Adrenal gland (tissue), 9 donors: ENCODE measurements at regions not wholly inside any gene's neighbourhood (a gene's known extent, or its start where the extent isn't known, plus 50 kb on each side); places are given as distances from the start of the nearest gene placed in this dataset.

Experiments used
- DNase-seq, 7 donors: peaks; one replicate each; pipeline ENCODE4 v3.0.0-alpha.2; 2019 to 2020
- H3K27ac ChIP-seq, 5 donors: fragments of 200-600 bp; sonication (generic) in 4 of 5; 1 replicate in 3 of 5; 2 replicates in 2 of 5; pipeline versions ENCODE4 v1.5.1 to v1.8.0; 2016 to 2020; ENCODE audit warnings: mild to moderate bottlenecking in 1 of 5
- H3K27me3 ChIP-seq: fragments of 200-600 bp; 2 replicates; pipeline ENCODE4 v1.8.0; 2021
- H3K36me3 ChIP-seq, 2 donors: fragments of 200-600 bp; replicated peaks in 1 of 2; 1 replicate in 1 of 2; 2 replicates in 1 of 2; pipeline versions ENCODE4 v1.5.1 to v1.8.0; 2018 to 2022
- H3K4me1 ChIP-seq, 2 donors: fragments of 200-600 bp; replicated peaks in 1 of 2; 1 replicate in 1 of 2; 2 replicates in 1 of 2; pipeline versions ENCODE4 v1.5.1 to v1.8.0; 2018 to 2021
- H3K4me3 ChIP-seq, 4 donors: fragments of 200-600 bp; sonication (generic) in 3 of 4; one replicate each; pipeline ENCODE4 v1.5.1; 2016 to 2018
- H3K9me3 ChIP-seq, 3 donors: fragments of 200-600 bp; sonication (generic) in 1 of 3; replicated peaks in 1 of 3; 1 replicate in 2 of 3; 2 replicates in 1 of 3; pipeline versions ENCODE4 v1.5.1 to v1.8.0; 2016 to 2021
- CTCF ChIP-seq, 6 experiments: fragments of 450-650 bp in 4 of 6; fragments of 200-600 bp in 2 of 6; sonication (generic) in 1 of 6; IDR thresholded peaks; 1 replicate in 5 of 6; 2 replicates in 1 of 6; pipeline versions ENCODE4 v1.5.1 to v1.8.0; 2016 to 2021; ENCODE audit warnings: antibody characterized with exemption in 6 of 6, mild to moderate bottlenecking in 2 of 6, moderate library complexity in 1 of 6
- POLR2A ChIP-seq, 2 donors: fragments of 450-650 bp; IDR thresholded peaks; one replicate each; pipeline ENCODE4 v1.6.1; 2017; ENCODE audit warnings: antibody characterized with exemption in 2 of 2, mild to moderate bottlenecking in 2 of 2, moderate library complexity in 1 of 2
- WGBS, 4 donors: extraction: QIAGEN DNeasy Blood & Tissue Kit in 2 of 4; methylation state at CpG; one replicate each; pipeline versions ENCODE4 v1.1.5 to v1.1.7; 2013 to 2017; 5-methylcytosine and 5-hydroxymethylcytosine counted together
- intact Hi-C, 2 donors: fragments of 100-400 bp; cut with DNase I; formaldehyde crosslinking; loops; one replicate each; pipeline versions ENCODE4 v1.14.1 to v1.15.0; 2022 to 2023
- donor health status: healthy with polysubstance abuse.
- donor health status: Bipolar disorder and iron deficiency.
- donor health status: DM: yes; HTN: yes; CAD: no.
- donor health status: DM: no; HTN: no; CAD: no.
- donor health status: DM: no; HTN: no; CAD: no.

GRCh38 chr2:150370561-150370960 is 116.9 kb downstream of the RND3 start:
- H3K36me3 ChIP-seq: no peaks in the 10 kb centered on the region
- no peak for DNase-seq
- H3K9me3 ChIP-seq: no peaks in the 10 kb centered on the region
- no peak overlapping the region for H3K27ac ChIP-seq
- no peak overlapping the region for H3K4me3 ChIP-seq
- 75 to 86% (median 81%) methylated on average over 4 of the region's 4 CpGs for WGBS, 4 donors
- no peak for TF ChIP-seq POLR2A (IDR thresholded peaks at IDR 0.05)
- TF ChIP-seq CTCF (IDR thresholded peaks at IDR 0.05): no peak
- no peaks in the 10 kb centered on the region for H3K4me1 ChIP-seq
- no peaks in the 10 kb centered on the region for H3K27me3 ChIP-seq
- intact Hi-C loops: no loop called here

- H3K4me1 ChIP-seq: no peaks in the 10 kb centered on the region
- no peak overlapping the region for H3K4me3 ChIP-seq
- no peaks in the 10 kb centered on the region for H3K36me3 ChIP-seq
- H3K27ac ChIP-seq: no peak overlapping the region
- 89 to 98% (median 94%) methylated on average over 7 to 9 of the region's 9 CpGs for WGBS, 4 donors
- no peaks in the 10 kb centered on the region for H3K9me3 ChIP-seq
- intact Hi-C loops: no loop called here
- H3K27me3 ChIP-seq: no peaks in the 10 kb centered on the region
- TF ChIP-seq POLR2A (IDR thresholded peaks at IDR 0.05): no peak
- no peak for TF ChIP-seq CTCF (IDR thresholded peaks at IDR 0.05)
- DNase-seq: no peak
These were observed 117.6 kb downstream of the RND3 start for GRCh38 chr2:150369862-150370261.

- Histone ChIP-seq H3K27me3 (no peaks in the 10 kb centered on the region), H3K4me3 (no peak overlapping the region), H3K27ac (no peak overlapping the region), H3K4me1 (no peaks in the 10 kb centered on the region), H3K9me3 (no peaks in the 10 kb centered on the region), H3K36me3 (no peaks in the 10 kb centered on the region)
- intact Hi-C loops: no loop called here
- TF ChIP-seq POLR2A (IDR thresholded peaks at IDR 0.05) (no peak), CTCF (IDR thresholded peaks at IDR 0.05) (no peak)
- no peak for DNase-seq
- 85 to 94% (median 88%) methylated on average over 3 of the region's 3 CpGs for WGBS, 4 donors
These were observed 129.0 kb downstream of the RND3 start for GRCh38 chr2:150358468-150358807.

GRCh38 chr2:150357770-150358467 is 129.5 kb downstream of the RND3 start:
- no peak overlapping the region for H3K27ac ChIP-seq
- no peak for TF ChIP-seq POLR2A (IDR thresholded peaks at IDR 0.05)
- no peak for TF ChIP-seq CTCF (IDR thresholded peaks at IDR 0.05)
- WGBS, 4 donors: 83 to 90% (median 87%) methylated on average over 2 of the region's 2 CpGs
- H3K9me3 ChIP-seq: no peaks in the 10 kb centered on the region
- intact Hi-C loops: no loop called here
- H3K27me3 ChIP-seq: no peaks in the 10 kb centered on the region
- H3K4me1 ChIP-seq: no peaks in the 10 kb centered on the region
- H3K4me3 ChIP-seq: no peak overlapping the region
- DNase-seq: no peak
- no peaks in the 10 kb centered on the region for H3K36me3 ChIP-seq
